OCI-LY3 (cell line): ENCODE measurements at regions not wholly inside any gene's neighbourhood (a gene's known extent, or its start where the extent isn't known, plus 50 kb on each side); places are given as distances from the start of the nearest gene placed in this dataset.

Experiments used
- CTCF ChIP-seq: fragments of 200-600, 300-600 bp; sonication (generic); IDR thresholded peaks from 2 replicates; pipeline ENCODE4 v1.5.1; 2014; ENCODE audit warnings: antibody characterized with exemption, low read length, low read depth
- EZH2phosphoT487 ChIP-seq: fragments of 200-600 bp; shearing (Covaris generic); IDR thresholded peaks from 2 replicates; pipeline ENCODE4 v1.6.1; 2018; ENCODE audit warnings: antibody characterized with exemption, mixed run types, low read depth

GRCh38 chr1:214220891-214221290 lies 60.1 kb upstream of the SMYD2 start:
- TF ChIP-seq CTCF, result no peak
- no peak for TF ChIP-seq EZH2phosphoT487
